ENCODE measurements at regions not wholly inside any gene's neighbourhood (a gene's known extent, or its start where the extent isn't known, plus 50 kb on each side); places are given as distances from the start of the nearest gene placed in this dataset.

GRCh38 chr20:18989736-18990474 is 176.3 kb downstream of the SCP2D1 start:
- no peak for DNase-seq
- in situ Hi-C loops (cut with MboI; ENCODE audit: low pct_unique_long_range_greater_than_20kb, low sequenced_read_pairs): no loop called here

GRCh38 chr20:18991012-18991411 is 177.4 kb downstream of the SCP2D1 start:
- no peak for DNase-seq
- in situ Hi-C loops (cut with MboI; ENCODE audit: low pct_unique_long_range_greater_than_20kb, low sequenced_read_pairs): no loop called here

GRCh38 chr20:18992418-18992817 is 178.8 kb downstream of the SCP2D1 start:
- DNase-seq: no peak
- in situ Hi-C loops (cut with MboI; ENCODE audit: low pct_unique_long_range_greater_than_20kb, low sequenced_read_pairs): no loop called here

- DNase-seq: no peak
- in situ Hi-C loops (cut with MboI; ENCODE audit: low pct_unique_long_range_greater_than_20kb, low sequenced_read_pairs): no loop called here
Observed at GRCh38 chr20:18995455-18995854, 181.9 kb downstream of the SCP2D1 start.

- no peak for DNase-seq
- in situ Hi-C loops (cut with MboI; ENCODE audit: low pct_unique_long_range_greater_than_20kb, low sequenced_read_pairs): no loop called here
Observed at GRCh38 chr20:18999086-18999485, 185.5 kb downstream of the SCP2D1 start.

- DNase-seq: no peak
Observed at GRCh38 chr20:19000078-19000477, 186.5 kb downstream of the SCP2D1 start.

GRCh38 chr20:19001177-19001576 is 187.6 kb downstream of the SCP2D1 start:
- no peak for DNase-seq
- in situ Hi-C loops (cut with MboI; ENCODE audit: low pct_unique_long_range_greater_than_20kb, low sequenced_read_pairs): no loop called here

More at GRCh38 chr20:19000078-19000477, 186.5 kb downstream of the SCP2D1 start:
- in situ Hi-C loops (cut with MboI; ENCODE audit: low pct_unique_long_range_greater_than_20kb, low sequenced_read_pairs): no loop called here

- in situ Hi-C loops (cut with MboI; ENCODE audit: low pct_unique_long_range_greater_than_20kb, low sequenced_read_pairs): no loop called here
- no peak for DNase-seq
Observed at GRCh38 chr20:19003366-19004336, 190.1 kb downstream of the SCP2D1 start.

- DNase-seq: no peak
- in situ Hi-C loops (cut with MboI; ENCODE audit: low pct_unique_long_range_greater_than_20kb, low sequenced_read_pairs): no loop called here
Observed at GRCh38 chr20:19004975-19005374, 191.4 kb downstream of the SCP2D1 start.

- in situ Hi-C loops (cut with MboI; ENCODE audit: low pct_unique_long_range_greater_than_20kb, low sequenced_read_pairs): no loop called here
- no peak for DNase-seq
Observed at GRCh38 chr20:19008497-19008896, 194.9 kb downstream of the SCP2D1 start.

- DNase-seq: no peak
Observed at GRCh38 chr20:19009081-19009688, 195.6 kb downstream of the SCP2D1 start.

GRCh38 chr20:19012676-19013075 is 199.1 kb downstream of the SCP2D1 start:
- in situ Hi-C loops (cut with MboI; ENCODE audit: low pct_unique_long_range_greater_than_20kb, low sequenced_read_pairs): no loop called here
- DNase-seq: no peak

More at GRCh38 chr20:19009081-19009688, 195.6 kb downstream of the SCP2D1 start:
- in situ Hi-C loops (cut with MboI; ENCODE audit: low pct_unique_long_range_greater_than_20kb, low sequenced_read_pairs): no loop called here

GRCh38 chr20:19013907-19014306 is 198.5 kb upstream of the SLC24A3 start:
- no peak for DNase-seq
- in situ Hi-C loops (cut with MboI; ENCODE audit: low pct_unique_long_range_greater_than_20kb, low sequenced_read_pairs): no loop called here

GRCh38 chr20:19015351-19016139 is 196.9 kb upstream of the SLC24A3 start:
- no peak for DNase-seq
- in situ Hi-C loops (cut with MboI; ENCODE audit: low pct_unique_long_range_greater_than_20kb, low sequenced_read_pairs): no loop called here

- in situ Hi-C loops (cut with MboI; ENCODE audit: low pct_unique_long_range_greater_than_20kb, low sequenced_read_pairs): no loop called here
- DNase-seq: no peak
Observed at GRCh38 chr20:19016140-19016497, 196.3 kb upstream of the SLC24A3 start.

- in situ Hi-C loops (cut with MboI; ENCODE audit: low pct_unique_long_range_greater_than_20kb, low sequenced_read_pairs): no loop called here
- no peak for DNase-seq
Observed at GRCh38 chr20:19017104-19017690, 195.2 kb upstream of the SLC24A3 start.

- in situ Hi-C loops (cut with MboI; ENCODE audit: low pct_unique_long_range_greater_than_20kb, low sequenced_read_pairs): no loop called here
Observed at GRCh38 chr20:19018881-19019280, 193.6 kb upstream of the SLC24A3 start.

GRCh38 chr20:19019734-19020364 is 192.6 kb upstream of the SLC24A3 start:
- no peak for DNase-seq
- in situ Hi-C loops (cut with MboI; ENCODE audit: low pct_unique_long_range_greater_than_20kb, low sequenced_read_pairs): no loop called here

More at GRCh38 chr20:19018881-19019280, 193.6 kb upstream of the SLC24A3 start:
- DNase-seq: no peak

Measured in KBM-7 (cell line).